ENCODE measurements at regions not wholly inside any gene's neighbourhood (a gene's known extent, or its start where the extent isn't known, plus 50 kb on each side); places are given as distances from the start of the nearest gene placed in this dataset.

DNA sequence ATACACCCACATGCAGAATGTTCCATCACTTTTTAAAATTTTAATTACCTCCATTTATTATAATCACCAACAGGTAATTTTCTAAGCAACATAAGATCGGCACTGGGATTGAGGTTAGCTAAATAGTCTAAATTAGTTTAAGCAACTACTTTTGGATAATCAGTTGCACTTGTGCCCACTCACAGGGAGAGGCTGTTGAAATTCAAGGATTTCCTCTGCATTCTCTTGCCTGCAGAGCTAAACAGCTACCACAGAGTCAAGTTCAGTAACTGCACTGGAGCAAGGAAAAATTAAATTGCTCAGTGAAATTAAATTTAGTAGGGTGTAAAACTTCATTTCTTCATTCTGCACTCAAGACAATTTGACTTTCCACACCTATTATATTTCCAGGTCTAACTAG lies 120.7 kb upstream of the CCDC28A start:
- Histone ChIP-seq H3K27ac (no peak overlapping the region), H3K79me2 (ENCODE audit: low read depth) (peaks cover 65% of the 10 kb centered on the region), H3K9me2 (ENCODE audit: insufficient read depth) (no peaks in the 10 kb centered on the region), H3K9me3 (ENCODE audit: insufficient read depth, low read depth) (no peaks in the 10 kb centered on the region), H3K4me3 (no peak overlapping the region), H3K4me2 (no peak overlapping the region), H2AFZ (no peak overlapping the region), H3K36me3 (ENCODE audit: low read depth) (no peaks in the 10 kb centered on the region), H3F3A (ENCODE audit: insufficient read depth, low read depth) (0 out of 2 replicates have a peak, but pooled peaks cover 3% of the 10 kb centered on the region), H4K20me1 (ENCODE audit: insufficient read depth) (peaks cover 7% of the 10 kb centered on the region; the same call in 1 of the 2 replicates), H3K27me3 (ENCODE audit: insufficient read depth, low read depth) (no peaks in the 10 kb centered on the region), H3K4me1 (replicated peaks; ENCODE audit: insufficient read depth) (peaks cover 19% of the 10 kb centered on the region)
- intact Hi-C loops (cut with micrococcal nuclease; ENCODE audit: unreplicated experiment), result no loop called here
- DNase-seq, result no peak
- BruUV-seq (replicated peaks), result no TSS peak
- CTCF ChIA-PET, result no interaction called here
- POLR2A ChIA-PET (ENCODE audit: unreplicated experiment), result no interaction called here
- TF ChIP-seq EZH2 (IDR thresholded peaks at IDR 0.05; ENCODE audit: low read depth), result no peak
- TF ChIP-seq, protein P1, sequence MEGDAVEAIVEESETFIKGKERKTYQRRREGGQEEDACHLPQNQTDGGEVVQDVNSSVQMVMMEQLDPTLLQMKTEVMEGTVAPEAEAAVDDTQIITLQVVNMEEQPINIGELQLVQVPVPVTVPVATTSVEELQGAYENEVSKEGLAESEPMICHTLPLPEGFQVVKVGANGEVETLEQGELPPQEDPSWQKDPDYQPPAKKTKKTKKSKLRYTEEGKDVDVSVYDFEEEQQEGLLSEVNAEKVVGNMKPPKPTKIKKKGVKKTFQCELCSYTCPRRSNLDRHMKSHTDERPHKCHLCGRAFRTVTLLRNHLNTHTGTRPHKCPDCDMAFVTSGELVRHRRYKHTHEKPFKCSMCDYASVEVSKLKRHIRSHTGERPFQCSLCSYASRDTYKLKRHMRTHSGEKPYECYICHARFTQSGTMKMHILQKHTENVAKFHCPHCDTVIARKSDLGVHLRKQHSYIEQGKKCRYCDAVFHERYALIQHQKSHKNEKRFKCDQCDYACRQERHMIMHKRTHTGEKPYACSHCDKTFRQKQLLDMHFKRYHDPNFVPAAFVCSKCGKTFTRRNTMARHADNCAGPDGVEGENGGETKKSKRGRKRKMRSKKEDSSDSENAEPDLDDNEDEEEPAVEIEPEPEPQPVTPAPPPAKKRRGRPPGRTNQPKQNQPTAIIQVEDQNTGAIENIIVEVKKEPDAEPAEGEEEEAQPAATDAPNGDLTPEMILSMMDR (conservative IDR thresholded peaks at IDR 0.05), result no peak

DNA sequence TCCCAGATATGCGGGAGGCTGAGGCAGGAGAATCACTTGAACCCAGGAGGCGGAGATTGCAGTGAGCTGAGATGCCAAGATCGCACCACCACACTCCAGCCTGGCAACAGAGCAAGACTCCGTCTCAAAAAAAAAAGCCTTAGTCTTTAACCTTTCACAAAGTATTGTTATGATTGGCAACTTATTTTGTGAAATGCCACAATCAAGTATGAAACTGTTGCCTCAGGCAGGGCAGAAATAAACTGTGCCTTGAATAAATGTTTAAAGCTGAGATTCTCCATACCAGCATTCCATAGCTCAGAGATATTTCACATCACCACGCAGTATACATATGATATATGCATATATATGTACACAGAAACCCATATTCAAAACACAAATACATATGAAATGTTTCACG lies 120.1 kb upstream of the CCDC28A start:
- no peaks in the 10 kb centered on the region for H3K9me3 ChIP-seq (ENCODE audit: insufficient read depth, low read depth)
- no TSS peak for BruUV-seq (replicated peaks)
- H3K27ac ChIP-seq, result no peak overlapping the region
- peaks cover 19% of the 10 kb centered on the region for H3K4me1 ChIP-seq (replicated peaks; ENCODE audit: insufficient read depth)
- POLR2A ChIA-PET (ENCODE audit: unreplicated experiment), result interaction anchor here (0.6 kb wide), 1 partner anchor 26 kb away, joined by 4 read pairs; no protein-coding TSS in a partner anchor
- no peak for TF ChIP-seq EZH2 (IDR thresholded peaks at IDR 0.05; ENCODE audit: low read depth)
- TF ChIP-seq, protein P1 (conservative IDR thresholded peaks at IDR 0.05), result no peak
- peaks cover 7% of the 10 kb centered on the region; the same call in 1 of the 2 replicates for H4K20me1 ChIP-seq (ENCODE audit: insufficient read depth)
- H3K4me3 ChIP-seq, result no peak overlapping the region
- intact Hi-C loops (cut with micrococcal nuclease; ENCODE audit: unreplicated experiment), result no loop called here
- H3F3A ChIP-seq (ENCODE audit: insufficient read depth, low read depth), result 0 out of 2 replicates have a peak, but pooled peaks cover 3% of the 10 kb centered on the region
- DNase-seq, result no peak
- no peaks in the 10 kb centered on the region for H3K9me2 ChIP-seq (ENCODE audit: insufficient read depth)
- peaks cover 68% of the 10 kb centered on the region for H3K79me2 ChIP-seq (ENCODE audit: low read depth)
- H2AFZ ChIP-seq, result no peak overlapping the region
- CTCF ChIA-PET, result no interaction called here
- no peak overlapping the region for H3K4me2 ChIP-seq
- H3K27me3 ChIP-seq (ENCODE audit: insufficient read depth, low read depth), result no peaks in the 10 kb centered on the region
- H3K36me3 ChIP-seq (ENCODE audit: low read depth), result no peaks in the 10 kb centered on the region

DNA sequence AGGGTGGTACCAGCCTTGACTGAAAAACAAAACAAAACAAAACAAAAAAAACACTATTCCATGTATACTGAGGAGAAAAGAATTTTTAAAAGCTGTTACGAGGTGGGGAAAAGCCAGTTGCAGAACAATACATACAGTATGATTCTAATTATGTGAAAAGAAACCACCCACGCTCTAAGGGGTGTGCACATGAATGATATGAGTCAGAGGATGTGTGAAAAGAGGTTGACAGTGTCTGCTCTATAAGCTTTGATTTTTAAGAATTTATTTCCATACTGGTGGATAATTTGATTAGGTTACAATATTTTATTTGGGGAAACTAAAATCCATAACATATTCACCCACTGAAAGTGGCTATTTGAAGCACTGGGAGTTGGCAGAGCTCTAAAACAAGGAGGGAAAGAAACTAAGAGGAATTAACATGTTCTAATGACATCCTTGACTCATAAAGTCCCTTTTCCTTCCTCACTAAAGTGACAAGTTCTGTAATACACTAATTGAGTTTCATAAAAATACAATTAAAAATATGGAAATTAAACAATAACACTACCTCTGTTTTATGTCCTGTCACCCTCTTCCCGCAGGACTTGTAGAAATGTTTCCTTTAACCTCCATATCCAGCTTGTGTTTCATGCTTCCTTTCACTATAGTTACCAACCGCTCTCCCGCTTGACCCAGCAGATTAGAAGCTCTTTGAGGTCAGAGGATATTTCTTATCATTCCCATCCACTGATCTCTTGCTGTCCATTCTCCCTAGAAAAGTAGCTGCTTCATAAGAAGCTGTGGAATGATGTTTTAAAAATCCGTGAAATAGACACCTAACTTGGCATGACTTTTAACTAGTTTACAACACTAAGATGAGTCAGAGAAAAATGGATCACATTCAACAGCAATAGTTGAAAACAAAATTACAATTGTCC lies 118.6 kb upstream of the CCDC28A start:
- intact Hi-C loops (cut with micrococcal nuclease; ENCODE audit: unreplicated experiment), result no loop called here
- no peaks in the 10 kb centered on the region for H3K9me3 ChIP-seq (ENCODE audit: insufficient read depth, low read depth)
- H3F3A ChIP-seq (ENCODE audit: insufficient read depth, low read depth), result 0 out of 2 replicates have a peak, but pooled peaks cover 3% of the 10 kb centered on the region
- H4K20me1 ChIP-seq (ENCODE audit: insufficient read depth), result no peaks in the 10 kb centered on the region; the same call in 1 of the 2 replicates
- DNase-seq, result no peak
- no peak overlapping the region for H3K4me3 ChIP-seq
- H3K79me2 ChIP-seq (ENCODE audit: low read depth), result peaks cover 70% of the 10 kb centered on the region
- TF ChIP-seq EZH2 (IDR thresholded peaks at IDR 0.05; ENCODE audit: low read depth), result no peak
- TF ChIP-seq, protein P1 (conservative IDR thresholded peaks at IDR 0.05), result no peak
- no peaks in the 10 kb centered on the region for H3K36me3 ChIP-seq (ENCODE audit: low read depth)
- peaks cover 19% of the 10 kb centered on the region for H3K4me1 ChIP-seq (replicated peaks; ENCODE audit: insufficient read depth)
- peak overlapping the region; percentile 22; the same call in 1 of the 2 replicates for H3K4me2 ChIP-seq
- no peak overlapping the region for H2AFZ ChIP-seq
- no TSS peak for BruUV-seq (replicated peaks)
- ChIA-PET POLR2A (ENCODE audit: unreplicated experiment) (interaction anchor here (0.5 kb wide), 1 partner anchor 128 kb away, joined by 3 read pairs; no protein-coding TSS in a partner anchor), CTCF (no interaction called here)
- H3K27ac ChIP-seq, result peak overlapping the region; percentile 26
- no peaks in the 10 kb centered on the region for H3K9me2 ChIP-seq (ENCODE audit: insufficient read depth)
- no peaks in the 10 kb centered on the region for H3K27me3 ChIP-seq (ENCODE audit: insufficient read depth, low read depth)

Data from PC-9 (cell line).